Smooth muscle cell (in vitro differentiated cells): ENCODE measurements at regions not wholly inside any gene's neighbourhood (a gene's known extent, or its start where the extent isn't known, plus 50 kb on each side); places are given as distances from the start of the nearest gene placed in this dataset.

Experiments used
- DNase-seq: peaks from one replicate; lab custom pipeline; 2025; ENCODE audit not compliant: unreplicated experiment; lab: John Stamatoyannopoulos, UW
- H2AFZ ChIP-seq: fragments of 200-600 bp; sonication (generic); 2 replicates; pipeline ENCODE4 v1.6.0; 2016; ENCODE audit warnings: antibody characterized with exemption, low read depth, mild to moderate bottlenecking
- H3F3A ChIP-seq: fragments of 200-600 bp; sonication (generic); 2 replicates; pipeline ENCODE4 v1.6.0; 2017; ENCODE audit warnings: antibody characterized with exemption, low read depth
- H3K27ac ChIP-seq: fragments of 200-600 bp; sonication (generic); 2 replicates; pipeline ENCODE4 v1.5.1; 2016; ENCODE audit warnings: low read depth, mild to moderate bottlenecking
- H3K27me3 ChIP-seq: fragments of 200-600 bp; sonication (generic); 2 replicates; pipeline ENCODE4 v1.6.1; 2016; ENCODE audit warnings: low read depth, mild to moderate bottlenecking
- H3K36me3 ChIP-seq: fragments of 200-600 bp; sonication (generic); 2 replicates; pipeline ENCODE4 v1.5.1; 2016; ENCODE audit warnings: low read depth
- H3K4me1 ChIP-seq: fragments of 200-600 bp; sonication (generic); 2 replicates; pipeline ENCODE4 v1.5.1; 2016; ENCODE audit warnings: low read depth
- H3K4me2 ChIP-seq: fragments of 200-600 bp; sonication (generic); 2 replicates; pipeline ENCODE4 v1.6.0; 2016; ENCODE audit warnings: mild to moderate bottlenecking
- H3K4me3 ChIP-seq: fragments of 200-600 bp; sonication (generic); 2 replicates; pipeline ENCODE4 v1.5.1; 2016; ENCODE audit warnings: mild to moderate bottlenecking
- H3K79me2 ChIP-seq: fragments of 200-600 bp; sonication (generic); 2 replicates; pipeline ENCODE4 v1.6.0; 2016; ENCODE audit warnings: low read depth, mild to moderate bottlenecking
- H3K9ac ChIP-seq: fragments of 200-600 bp; sonication (generic); 2 replicates; pipeline ENCODE4 v1.6.0; 2016; ENCODE audit warnings: low read depth
- H3K9me3 ChIP-seq: fragments of 200-600 bp; sonication (generic); replicated peaks from 2 replicates; pipeline ENCODE4 v1.5.1; 2016; ENCODE audit warnings: low read depth
- H4K20me1 ChIP-seq: fragments of 200-600 bp; sonication (generic); 2 replicates; pipeline ENCODE4 v1.6.0; 2016; ENCODE audit warnings: low read depth
- CTCF ChIP-seq: fragments of 200-600 bp; sonication (generic); IDR thresholded peaks from 2 replicates; pipeline ENCODE4 v1.5.1; 2017; ENCODE audit warnings: borderline replicate concordance, mild to moderate bottlenecking, antibody characterized with exemption; ENCODE audit not compliant: insufficient read depth, poor library complexity, severe bottlenecking
- WGBS: methylation state at CpG from one replicate; pipeline ENCODE4 v1.1.7; 2016; ENCODE audit warnings: low lambda C conversion rate; 5-methylcytosine and 5-hydroxymethylcytosine counted together

- H4K20me1 ChIP-seq = no peaks in the 10 kb centered on the region
- no peak overlapping the region for H2AFZ ChIP-seq
- no peak overlapping the region for H3K9ac ChIP-seq
- TF ChIP-seq CTCF = no peak
- H3K9me3 ChIP-seq = no peaks in the 10 kb centered on the region
- H3K36me3 ChIP-seq = no peaks in the 10 kb centered on the region
- WGBS = 65% methylated on average over 1 of the region's 1 CpG
- H3K27ac ChIP-seq = no peak overlapping the region
- no peaks in the 10 kb centered on the region for H3K4me1 ChIP-seq
- H3F3A ChIP-seq = no peaks in the 10 kb centered on the region
- no peak for DNase-seq
- H3K4me2 ChIP-seq = no peak overlapping the region
- no peaks in the 10 kb centered on the region for H3K27me3 ChIP-seq
- no peaks in the 10 kb centered on the region for H3K79me2 ChIP-seq
- no peak overlapping the region for H3K4me3 ChIP-seq
These were observed 239.4 kb upstream of the PIK3R1 start for GRCh38 chr5:67976181-67976580.

- no peak for TF ChIP-seq CTCF
- no peak overlapping the region for H3K4me2 ChIP-seq
- no peaks in the 10 kb centered on the region for H3K4me1 ChIP-seq
- no peak overlapping the region for H3K9ac ChIP-seq
- no peaks in the 10 kb centered on the region for H3K36me3 ChIP-seq
- no peak overlapping the region for H2AFZ ChIP-seq
- H4K20me1 ChIP-seq = no peaks in the 10 kb centered on the region
- no peaks in the 10 kb centered on the region for H3K27me3 ChIP-seq
- H3K27ac ChIP-seq = no peak overlapping the region
- H3K4me3 ChIP-seq = no peak overlapping the region
- H3K9me3 ChIP-seq = no peaks in the 10 kb centered on the region
- no peaks in the 10 kb centered on the region for H3K79me2 ChIP-seq
- no peaks in the 10 kb centered on the region for H3F3A ChIP-seq
- no peak for DNase-seq
These were observed 241.1 kb upstream of the PIK3R1 start for GRCh38 chr5:67974471-67974870.

- H4K20me1 ChIP-seq = no peaks in the 10 kb centered on the region
- H3F3A ChIP-seq = no peaks in the 10 kb centered on the region
- no peaks in the 10 kb centered on the region for H3K9me3 ChIP-seq
- DNase-seq = no peak
- no peaks in the 10 kb centered on the region for H3K79me2 ChIP-seq
- H3K36me3 ChIP-seq = no peaks in the 10 kb centered on the region
- no peaks in the 10 kb centered on the region for H3K4me1 ChIP-seq
- no peak for TF ChIP-seq CTCF
- no peaks in the 10 kb centered on the region for H3K27me3 ChIP-seq
- no peak overlapping the region for H3K4me2 ChIP-seq
- no peak overlapping the region for H3K27ac ChIP-seq
- H3K9ac ChIP-seq = no peak overlapping the region
- H2AFZ ChIP-seq = no peak overlapping the region
- H3K4me3 ChIP-seq = no peak overlapping the region
These were observed 241.5 kb upstream of the PIK3R1 start for GRCh38 chr5:67974054-67974453.

GRCh38 chr5:67971971-67972821 lies 243.4 kb upstream of the PIK3R1 start:
- H4K20me1 ChIP-seq = no peaks in the 10 kb centered on the region
- H3K9me3 ChIP-seq = no peaks in the 10 kb centered on the region
- no peak for DNase-seq
- no peaks in the 10 kb centered on the region for H3K4me1 ChIP-seq
- H3K79me2 ChIP-seq = no peaks in the 10 kb centered on the region
- no peak overlapping the region for H3K27ac ChIP-seq
- 63% methylated on average over 5 of the region's 5 CpGs for WGBS
- no peak overlapping the region for H3K4me3 ChIP-seq
- H3K9ac ChIP-seq = no peak overlapping the region
- no peak overlapping the region for H3K4me2 ChIP-seq
- TF ChIP-seq CTCF = no peak
- no peaks in the 10 kb centered on the region for H3F3A ChIP-seq
- no peaks in the 10 kb centered on the region for H3K27me3 ChIP-seq
- no peak overlapping the region for H2AFZ ChIP-seq
- no peaks in the 10 kb centered on the region for H3K36me3 ChIP-seq
